ENCODE measurements at regions not wholly inside any gene's neighbourhood (a gene's known extent, or its start where the extent isn't known, plus 50 kb on each side); places are given as distances from the start of the nearest gene placed in this dataset.

GRCh38 chr6:138580040-138580439 lies 80.7 kb upstream of the NHSL1 start:
- DNase-seq = no peak

DNA sequence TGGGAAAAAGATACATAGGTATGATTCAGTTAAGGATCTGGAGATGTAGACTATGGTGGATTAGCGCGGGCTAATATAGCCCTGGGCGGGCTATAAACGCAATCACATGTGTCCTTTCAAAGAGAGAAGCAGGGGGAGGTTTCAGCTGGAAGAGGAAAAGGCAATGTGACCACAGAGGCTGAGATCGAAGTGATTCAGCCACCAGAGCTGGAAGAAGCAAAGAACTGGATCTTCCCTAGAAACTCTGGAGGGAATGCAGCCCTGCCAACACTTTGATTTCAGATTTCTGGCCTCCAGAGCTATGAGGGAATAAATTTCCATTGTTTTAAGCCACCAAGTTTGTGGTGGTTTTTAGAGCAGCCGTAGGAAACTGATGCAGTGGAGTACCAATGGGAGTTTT lies 81.5 kb upstream of the NHSL1 start:
- DNase-seq = no peak

DNA sequence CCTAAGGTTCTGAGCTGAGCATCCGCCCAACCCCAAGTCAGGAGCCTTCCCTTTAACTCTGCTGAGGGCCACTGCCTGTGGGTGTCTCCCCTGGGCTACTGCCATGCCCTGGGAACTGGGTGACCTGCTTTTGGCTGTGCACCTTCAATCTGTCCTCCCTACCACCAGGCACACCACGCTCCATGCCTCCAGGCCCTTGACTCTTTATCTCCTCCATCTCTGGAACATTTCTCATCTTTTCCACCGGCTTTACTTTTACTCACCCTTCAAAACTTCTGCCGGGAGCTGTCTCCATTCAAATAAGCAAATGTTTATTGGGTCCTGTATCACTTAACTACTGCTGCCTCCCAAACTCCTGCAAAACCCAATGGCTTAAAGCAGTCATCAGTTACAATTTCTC lies 83.3 kb upstream of the NHSL1 start:
- no peak for DNase-seq

DNA sequence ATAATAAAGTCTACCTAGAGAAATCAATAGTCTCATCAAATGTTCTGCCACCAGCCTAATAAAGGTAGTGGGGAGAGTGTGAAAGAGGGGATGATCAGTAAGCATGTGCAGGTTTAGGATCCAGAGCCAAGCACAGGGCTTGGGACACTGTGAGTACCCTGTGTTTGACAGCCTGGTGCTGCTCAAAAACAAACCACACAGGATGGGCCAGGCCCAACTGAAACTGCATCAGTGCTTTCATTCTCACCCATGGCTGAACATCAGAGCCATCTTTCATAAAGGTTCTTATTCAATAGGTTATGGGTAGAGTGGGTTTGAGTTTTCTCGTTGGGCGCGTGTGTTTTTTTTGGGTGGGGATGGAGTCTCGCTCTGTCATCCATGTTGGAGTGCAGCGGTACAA lies 87.3 kb upstream of the NHSL1 start:
- DNase-seq = no peak

GRCh38 chr6:138588805-138589434 lies 89.6 kb upstream of the NHSL1 start:
- DNase-seq = peak; percentile 21

- DNase-seq = peak; percentile 13
Observed at GRCh38 chr6:138590796-138591709, 91.8 kb upstream of the NHSL1 start.

DNA sequence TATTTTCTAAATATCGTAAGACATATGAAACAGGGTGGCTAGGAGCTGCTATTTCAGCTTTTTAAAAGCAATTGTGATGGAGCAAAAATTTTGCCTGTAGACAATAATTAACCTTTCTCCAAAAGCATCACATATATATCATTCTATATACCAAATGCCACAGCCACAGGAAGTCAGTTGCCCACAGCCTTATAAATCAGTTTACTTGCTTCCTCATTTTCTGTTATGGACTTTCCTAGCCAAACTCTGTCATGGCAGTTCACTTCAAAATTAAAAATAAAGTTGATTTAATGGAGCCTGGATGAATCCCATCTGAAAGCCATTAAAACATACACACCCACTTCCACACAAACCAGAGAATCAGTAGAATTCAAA lies 93.4 kb upstream of the NHSL1 start:
- DNase-seq = no peak

DNA sequence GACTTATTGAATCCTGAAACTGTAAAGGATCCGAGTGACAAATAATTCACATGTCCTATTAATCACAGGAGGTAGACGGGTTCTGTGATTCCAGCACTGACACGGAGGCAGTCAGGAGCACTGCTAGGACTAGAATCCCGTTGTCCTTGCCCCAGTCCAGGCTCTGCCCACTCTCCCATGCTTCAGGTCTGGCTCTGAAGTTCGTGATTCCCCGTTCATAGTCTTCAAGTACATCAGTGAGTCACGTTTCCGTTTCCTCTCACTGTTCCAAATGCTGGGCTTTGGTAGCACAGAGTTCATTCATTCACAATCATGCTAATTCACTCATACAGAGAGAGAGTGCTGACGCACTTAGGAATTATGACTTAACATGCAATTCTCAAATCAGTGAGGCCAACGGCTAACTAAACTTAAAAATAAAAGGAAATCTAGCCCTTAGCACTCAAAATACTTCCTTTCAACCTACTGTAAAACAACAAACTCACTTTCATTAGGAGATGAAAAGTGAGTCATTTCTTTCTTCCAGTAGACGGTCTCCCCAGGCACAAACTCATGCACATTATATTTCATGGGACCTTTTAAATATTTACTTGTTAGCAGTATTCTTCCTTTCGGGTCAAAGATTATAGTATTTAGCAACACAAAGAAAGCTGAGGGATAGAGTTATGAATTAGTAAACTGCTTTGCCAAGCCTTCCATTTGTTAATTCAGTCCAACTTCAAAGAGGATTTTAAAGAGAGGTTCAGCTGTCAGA lies 94.0 kb upstream of the NHSL1 start:
- no peak for DNase-seq

DNA sequence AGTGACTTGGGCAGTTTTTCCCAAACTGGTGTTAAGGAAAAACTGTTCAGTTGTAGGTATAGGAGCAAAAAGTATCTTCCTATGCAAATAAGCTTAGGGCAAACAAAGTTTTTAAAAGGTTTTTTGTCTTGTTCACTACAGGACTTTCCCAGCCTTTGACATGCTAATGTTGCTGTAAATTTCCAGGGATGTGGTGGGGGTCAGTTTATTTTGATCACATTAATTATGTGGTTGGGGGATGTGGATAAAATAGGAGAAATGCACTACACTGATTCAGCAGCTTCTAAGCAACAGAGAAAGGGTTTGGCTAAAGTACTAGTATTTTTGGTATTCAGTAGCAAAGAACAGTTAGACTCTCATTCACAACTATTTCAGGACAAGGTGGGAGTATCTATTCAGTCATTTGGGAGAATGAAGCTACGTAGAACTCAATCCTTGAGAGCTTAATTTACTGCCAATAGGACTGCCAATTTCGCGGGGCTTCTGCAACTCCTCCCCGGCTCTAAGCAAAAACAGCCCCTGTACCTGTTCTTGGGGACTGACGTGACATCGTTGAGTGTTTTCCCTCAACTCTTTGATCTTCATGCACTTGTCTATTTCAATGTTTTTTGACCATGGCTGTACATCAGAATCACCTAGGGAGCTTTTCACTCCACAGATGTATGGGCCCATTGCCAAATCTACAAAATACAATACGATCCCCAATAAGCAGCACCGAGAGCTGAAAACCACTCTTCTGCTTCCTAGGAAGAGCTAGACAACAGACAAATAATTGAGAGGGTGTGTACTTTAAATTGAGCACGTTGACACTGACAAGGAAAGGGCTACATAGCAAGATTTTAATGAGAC lies 94.8 kb upstream of the NHSL1 start:
- no peak for DNase-seq

GRCh38 chr6:138594758-138595140 lies 95.5 kb upstream of the NHSL1 start:
- DNase-seq = no peak

- no peak for DNase-seq
Observed at GRCh38 chr6:138596126-138596525, 96.8 kb upstream of the NHSL1 start.

- no peak for DNase-seq
Observed at GRCh38 chr6:138596591-138596990, 97.3 kb upstream of the NHSL1 start.

DNA sequence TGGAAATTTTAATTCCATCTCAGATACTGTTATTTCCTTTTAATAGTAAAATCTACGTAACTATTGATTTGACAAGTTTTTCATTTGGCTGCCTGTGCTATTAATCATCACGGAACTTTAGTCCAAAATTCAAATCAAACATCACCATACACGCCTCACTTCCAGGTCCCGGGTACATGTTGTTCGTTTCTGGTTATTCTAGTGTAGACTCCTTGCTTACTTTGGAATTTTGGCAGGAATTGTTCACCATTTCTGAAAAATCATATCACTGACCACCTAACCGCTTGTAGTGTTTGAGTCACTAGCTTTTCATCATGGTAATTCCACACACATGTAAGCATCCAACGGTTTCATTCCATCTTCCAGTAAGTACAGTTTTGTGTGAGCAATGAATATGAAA lies 98.0 kb upstream of the NHSL1 start:
- no peak for DNase-seq

- DNase-seq = no peak
Observed at GRCh38 chr6:138598562-138599173, 99.4 kb upstream of the NHSL1 start.

DNA sequence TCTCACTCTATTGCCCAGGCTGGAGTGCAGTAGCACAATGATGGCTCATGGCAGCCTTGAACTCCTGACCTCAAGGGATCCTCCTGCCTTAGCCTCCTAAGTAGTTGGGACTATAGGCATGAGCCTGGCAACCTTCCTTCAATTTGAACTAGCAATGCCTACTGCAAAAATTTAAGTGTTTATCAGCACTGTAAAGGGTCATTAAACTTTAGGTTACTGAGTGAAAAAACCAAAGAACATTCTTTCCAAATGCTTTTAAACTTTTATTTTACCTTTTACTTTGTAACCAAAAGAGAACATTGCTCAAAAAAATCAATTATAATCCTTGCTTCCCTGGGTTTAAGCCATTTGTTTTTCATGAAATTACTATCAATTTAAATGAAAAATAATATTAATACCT lies 101.0 kb upstream of the NHSL1 start:
- DNase-seq = no peak

GRCh38 chr6:138600726-138601125 lies 101.4 kb upstream of the NHSL1 start:
- DNase-seq = no peak

- no peak for DNase-seq
Observed at GRCh38 chr6:138601128-138601527, 101.8 kb upstream of the NHSL1 start.

DNA sequence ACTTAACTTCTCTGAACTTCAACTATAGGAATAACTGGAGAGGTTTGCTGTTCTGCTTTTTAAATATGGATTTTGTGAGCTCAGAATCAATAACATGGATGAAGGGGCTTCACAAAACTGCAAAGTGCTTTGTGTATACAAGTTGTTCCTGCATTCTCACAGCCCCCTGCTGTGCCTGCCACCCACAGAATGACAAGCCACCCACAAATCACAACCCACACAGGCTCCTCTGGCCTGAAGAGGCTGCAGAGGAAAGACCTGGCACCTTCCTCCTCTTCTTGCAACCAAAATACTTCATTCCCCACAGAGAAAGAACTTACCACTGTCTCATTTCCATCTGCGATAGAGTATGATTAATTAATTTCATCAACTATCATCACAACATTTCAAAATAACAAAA lies 106.7 kb upstream of the NHSL1 start:
- no peak for DNase-seq

DNA sequence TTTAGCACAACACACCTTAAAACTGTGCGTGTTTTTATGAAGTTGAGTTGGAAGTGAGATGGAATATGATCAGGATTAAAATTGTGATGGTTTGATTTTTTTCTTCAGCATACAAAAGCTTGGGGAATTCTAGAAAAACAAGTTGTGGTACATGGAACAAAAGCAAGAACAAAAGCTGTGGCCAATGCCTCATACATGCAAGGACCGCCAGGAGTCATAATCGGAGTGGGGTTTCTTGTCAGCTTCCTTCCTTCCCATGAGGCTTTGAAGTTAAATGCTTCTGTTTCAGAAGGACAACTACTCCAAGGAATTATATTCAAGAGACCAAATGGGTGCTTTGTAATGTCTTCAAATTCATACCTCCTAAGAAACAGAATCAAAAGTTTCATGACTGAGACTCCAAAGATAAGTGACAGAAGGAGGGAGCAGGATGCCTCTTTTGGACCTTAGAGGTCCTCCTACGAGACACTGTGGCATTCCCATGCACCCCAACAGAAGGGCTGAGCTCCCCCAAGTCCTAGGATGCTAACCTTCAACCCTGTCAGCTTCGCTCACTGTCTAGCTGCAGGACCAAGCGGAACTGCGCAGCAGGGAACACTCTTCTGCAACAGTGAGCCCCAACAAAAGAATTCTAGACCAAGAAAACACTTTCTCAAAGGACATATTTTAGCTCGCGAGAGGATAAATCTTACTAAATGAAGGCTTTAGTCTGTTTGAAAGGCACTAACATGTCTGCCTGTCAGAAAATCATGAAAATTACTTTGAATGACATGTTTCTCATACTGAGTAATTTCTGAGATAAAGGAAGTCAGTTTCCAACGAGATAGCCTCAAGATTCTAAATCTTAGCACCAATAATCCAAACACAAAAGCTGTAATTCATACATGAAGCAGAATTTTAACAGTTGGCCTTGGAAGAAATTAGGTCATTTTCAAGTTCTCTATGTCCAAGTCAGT lies 108.5 kb upstream of the NHSL1 start:
- no peak for DNase-seq

- no peak for DNase-seq
Observed at GRCh38 chr6:138608896-138609295, 109.6 kb upstream of the NHSL1 start.

- DNase-seq = no peak
Observed at GRCh38 chr6:138609801-138610430, 110.6 kb upstream of the NHSL1 start.

Measured in effector CD8-positive, alpha-beta T cell (primary cell).